HEK293 (cell line): ENCODE measurements at regions not wholly inside any gene's neighbourhood (a gene's known extent, or its start where the extent isn't known, plus 50 kb on each side); places are given as distances from the start of the nearest gene placed in this dataset.

Experiments
- CTCF ChIA-PET: fragments of 350-600 bp; formaldehyde crosslinking; extraction: SDS; loops from one replicate; lab custom pipeline; 2021; ENCODE audit warnings: antibody characterized with exemption; lab: Yijun Ruan, JAX
- POLR2A ChIA-PET: fragments of 300-600 bp; formaldehyde crosslinking; extraction: SDS; loops from one replicate; lab custom pipeline; 2020; ENCODE audit warnings: antibody characterized with exemption, inconsistent platforms; lab: Yijun Ruan, JAX
- H3K27ac ChIP-seq: fragments of 200-500 bp; sonication (Bioruptor generic); 2 replicates; pipeline ENCODE4 v1.5.1; 2014; ENCODE audit warnings: low read depth, low read length, control low read depth, inconsistent platforms; ENCODE audit errors: extremely low read depth
- H3K36me3 ChIP-seq, 2 experiments: fragments of 200-500 bp in 1 of 2; sonication (Bioruptor generic) in 1 of 2; 1 replicate in 1 of 2; 2 replicates in 1 of 2; pipeline ENCODE4 v1.5.1; 2014 to 2017; ENCODE audit warnings: inconsistent platforms in 2 of 2, low read length in 2 of 2; ENCODE audit not compliant: control insufficient read depth in 2 of 2, insufficient read depth in 1 of 2
- H3K4me1 ChIP-seq: fragments of 200-500 bp; sonication (Bioruptor generic); 2 replicates; pipeline ENCODE4 v1.5.1; 2014; ENCODE audit warnings: mild to moderate bottlenecking, low read length, inconsistent platforms; ENCODE audit not compliant: control insufficient read depth, insufficient read depth
- H3K4me3 ChIP-seq: 2 replicates; pipeline ENCODE4 v1.5.1; 2011; ENCODE audit warnings: low read depth, mild to moderate bottlenecking, control low read depth, low read length, moderate library complexity
- H3K9me3 ChIP-seq: fragments of 200-500 bp; sonication (Bioruptor generic); 2 replicates; pipeline ENCODE4 v1.5.1; 2014; ENCODE audit warnings: low read depth, low read length, inconsistent platforms; ENCODE audit not compliant: control insufficient read depth, insufficient read depth
- FEZF1 ChIP-seq: fragments of 450-650 bp; formaldehyde crosslinking; IDR thresholded peaks from 2 replicates; pipeline ENCODE4 v1.5.1; 2016; ENCODE audit warnings: missing biosample characterization, missing genetic modification characterization
- PRDM1 ChIP-seq: fragments of 450-650 bp; formaldehyde crosslinking; IDR thresholded peaks from 2 replicates; pipeline ENCODE4; 2016; ENCODE audit warnings: missing biosample characterization, missing genetic modification characterization
- ZBTB1 ChIP-seq: fragments of 450-650 bp; formaldehyde crosslinking; IDR thresholded peaks from 2 replicates; pipeline ENCODE4 v1.5.1; 2016; ENCODE audit warnings: missing biosample characterization, missing genetic modification characterization
- ZBTB17 ChIP-seq: fragments of 450-650 bp; formaldehyde crosslinking; IDR thresholded peaks from 2 replicates; pipeline ENCODE4 v1.5.1; 2016; ENCODE audit warnings: missing biosample characterization, missing genetic modification characterization
- ZFHX2 ChIP-seq: fragments of 450-650 bp; formaldehyde crosslinking; conservative IDR thresholded peaks from 2 replicates; pipeline ENCODE4 v1.5.1; 2016; ENCODE audit warnings: missing biosample characterization, missing genetic modification characterization
- ZFP3 ChIP-seq: fragments of 450-650 bp; formaldehyde crosslinking; IDR thresholded peaks from 2 replicates; pipeline ENCODE4 v1.5.1; 2016; ENCODE audit warnings: low read depth, missing biosample characterization, missing genetic modification characterization
- ZFP41 ChIP-seq: fragments of 450-650 bp; formaldehyde crosslinking; IDR thresholded peaks from 2 replicates; pipeline ENCODE4 v1.5.1; 2016; ENCODE audit warnings: missing biosample characterization, missing genetic modification characterization, borderline replicate concordance
- ZNF169 ChIP-seq: fragments of 450-650 bp; formaldehyde crosslinking; IDR thresholded peaks from 2 replicates; pipeline ENCODE4 v1.5.1; 2016; ENCODE audit warnings: missing biosample characterization, missing genetic modification characterization
- ZNF274 ChIP-seq, 2 experiments: fragments of 200-500 bp in 1 of 2; fragments of 450-650 bp in 1 of 2; sonication (Bioruptor generic) in 1 of 2; formaldehyde crosslinking in 1 of 2; IDR thresholded peaks; 2 replicates each; pipeline versions ENCODE4 v1.5.1 to v1.6.1; 2014 to 2016; ENCODE audit warnings: borderline replicate concordance in 1 of 2, inconsistent platforms in 1 of 2, low read length in 1 of 2, missing biosample characterization in 1 of 2, missing genetic modification characterization in 1 of 2
- ZNF324 ChIP-seq: fragments of 450-650 bp; formaldehyde crosslinking; IDR thresholded peaks from 2 replicates; pipeline ENCODE4 v1.5.1; 2016; ENCODE audit warnings: missing biosample characterization, missing genetic modification characterization
- ZNF341 ChIP-seq: fragments of 450-650 bp; formaldehyde crosslinking; IDR thresholded peaks from 2 replicates; pipeline ENCODE4; 2016; ENCODE audit warnings: low read depth, missing biosample characterization, missing genetic modification characterization
- ZNF354C ChIP-seq: fragments of 450-650 bp; formaldehyde crosslinking; IDR thresholded peaks from 2 replicates; pipeline ENCODE4 v1.5.1; 2016; ENCODE audit warnings: missing biosample characterization, missing genetic modification characterization, low read depth, borderline replicate concordance
- ZNF404 ChIP-seq: fragments of 450-650 bp; formaldehyde crosslinking; IDR thresholded peaks from 2 replicates; pipeline ENCODE4 v1.5.1; 2017; ENCODE audit warnings: missing biosample characterization, missing genetic modification characterization
- ZNF555 ChIP-seq: fragments of 450-650 bp; formaldehyde crosslinking; conservative IDR thresholded peaks from 2 replicates; pipeline ENCODE4 v1.5.1; 2017; ENCODE audit warnings: missing biosample characterization, mild to moderate bottlenecking, missing genetic modification characterization, inconsistent platforms
- ZNF560 ChIP-seq: fragments of 450-650 bp; formaldehyde crosslinking; IDR thresholded peaks from 2 replicates; pipeline ENCODE4 v1.5.1; 2017; ENCODE audit warnings: missing biosample characterization, missing genetic modification characterization, borderline replicate concordance
- ZNF561 ChIP-seq: fragments of 450-650 bp; IDR thresholded peaks from 2 replicates; pipeline ENCODE4 v1.5.1; 2018; ENCODE audit warnings: missing biosample characterization, missing genetic modification characterization, borderline replicate concordance
- ZNF585B ChIP-seq: fragments of 450-650 bp; formaldehyde crosslinking; IDR thresholded peaks from 2 replicates; pipeline ENCODE4 v1.5.1; 2016; ENCODE audit warnings: missing biosample characterization, missing genetic modification characterization
- ZNF600 ChIP-seq: fragments of 450-650 bp; formaldehyde crosslinking; IDR thresholded peaks from 2 replicates; pipeline ENCODE4 v1.5.1; 2016; ENCODE audit warnings: missing biosample characterization, missing genetic modification characterization
- ZNF610 ChIP-seq: fragments of 450-650 bp; formaldehyde crosslinking; IDR thresholded peaks from 2 replicates; pipeline ENCODE4 v1.5.1; 2016; ENCODE audit warnings: missing biosample characterization, missing genetic modification characterization, borderline replicate concordance
- ZNF623 ChIP-seq: fragments of 450-650 bp; formaldehyde crosslinking; IDR thresholded peaks from 2 replicates; pipeline ENCODE4 v1.5.1; 2016; ENCODE audit warnings: missing biosample characterization, missing genetic modification characterization
- ZNF670 ChIP-seq: fragments of 450-650 bp; formaldehyde crosslinking; IDR thresholded peaks from 2 replicates; pipeline ENCODE4 v1.5.1; 2016; ENCODE audit warnings: missing biosample characterization, missing genetic modification characterization, low read depth
- ZNF677 ChIP-seq: fragments of 450-650 bp; IDR thresholded peaks from 2 replicates; pipeline ENCODE4 v1.5.0; 2018; ENCODE audit warnings: missing biosample characterization, mild to moderate bottlenecking, missing genetic modification characterization, moderate library complexity
- ZNF843 ChIP-seq: fragments of 450-650 bp; formaldehyde crosslinking; IDR thresholded peaks from 2 replicates; pipeline ENCODE4 v1.5.1; 2016; ENCODE audit warnings: missing biosample characterization, missing genetic modification characterization
- TF ChIP-seq, protein P1 (sequence below): fragments of 450-650 bp; formaldehyde crosslinking; IDR thresholded peaks from 2 replicates; pipeline ENCODE4 v1.5.1; 2016; ENCODE audit warnings: missing biosample characterization, missing genetic modification characterization
- TF ChIP-seq, protein P2 (sequence below): fragments of 450-650 bp; formaldehyde crosslinking; IDR thresholded peaks from 2 replicates; pipeline ENCODE4 v1.5.1; 2017; ENCODE audit warnings: missing biosample characterization, missing genetic modification characterization
- TF ChIP-seq, protein P3 (sequence below): fragments of 450-650 bp; formaldehyde crosslinking; IDR thresholded peaks from 2 replicates; pipeline ENCODE4 v1.5.1; 2016; ENCODE audit warnings: missing biosample characterization, missing genetic modification characterization, borderline replicate concordance
- TF ChIP-seq, protein P4 (sequence below): sonication (generic); formaldehyde crosslinking; IDR thresholded peaks from 2 replicates; pipeline ENCODE4 v1.8.1; 2022; ENCODE audit warnings: mild to moderate bottlenecking, moderate library complexity, missing genetic modification reagents
- TF ChIP-seq, protein P5 (sequence below): fragments of 450-650 bp; formaldehyde crosslinking; IDR thresholded peaks from 2 replicates; pipeline ENCODE4 v1.5.1; 2016; ENCODE audit warnings: missing biosample characterization, missing genetic modification characterization

DNA sequence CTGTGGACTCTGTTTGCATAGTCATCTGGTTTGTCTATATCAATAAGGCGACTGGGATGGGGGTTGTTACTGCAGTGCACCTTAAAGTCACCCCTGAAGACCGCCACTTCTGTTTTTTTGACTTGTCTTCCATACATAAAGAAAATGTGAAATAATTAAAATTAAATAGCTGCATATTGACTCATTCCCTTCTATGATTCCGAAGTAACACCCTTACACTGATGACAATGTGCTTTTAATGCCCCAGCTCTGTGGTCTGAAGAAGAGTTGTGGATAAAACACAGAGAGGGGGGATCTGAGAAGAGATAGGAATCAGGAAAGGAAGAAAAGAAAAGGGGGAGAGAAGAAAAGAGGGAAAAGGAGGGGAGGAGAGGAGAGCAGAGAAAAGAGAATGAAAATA, 796.9 kb upstream of the MBL2 start:
- H3K4me1 ChIP-seq = no peaks in the 10 kb centered on the region
- CTCF ChIA-PET = no interaction called here
- TF ChIP-seq ZBTB1 (tag by site-specific recombination) = no peak
- TF ChIP-seq, protein P1, sequence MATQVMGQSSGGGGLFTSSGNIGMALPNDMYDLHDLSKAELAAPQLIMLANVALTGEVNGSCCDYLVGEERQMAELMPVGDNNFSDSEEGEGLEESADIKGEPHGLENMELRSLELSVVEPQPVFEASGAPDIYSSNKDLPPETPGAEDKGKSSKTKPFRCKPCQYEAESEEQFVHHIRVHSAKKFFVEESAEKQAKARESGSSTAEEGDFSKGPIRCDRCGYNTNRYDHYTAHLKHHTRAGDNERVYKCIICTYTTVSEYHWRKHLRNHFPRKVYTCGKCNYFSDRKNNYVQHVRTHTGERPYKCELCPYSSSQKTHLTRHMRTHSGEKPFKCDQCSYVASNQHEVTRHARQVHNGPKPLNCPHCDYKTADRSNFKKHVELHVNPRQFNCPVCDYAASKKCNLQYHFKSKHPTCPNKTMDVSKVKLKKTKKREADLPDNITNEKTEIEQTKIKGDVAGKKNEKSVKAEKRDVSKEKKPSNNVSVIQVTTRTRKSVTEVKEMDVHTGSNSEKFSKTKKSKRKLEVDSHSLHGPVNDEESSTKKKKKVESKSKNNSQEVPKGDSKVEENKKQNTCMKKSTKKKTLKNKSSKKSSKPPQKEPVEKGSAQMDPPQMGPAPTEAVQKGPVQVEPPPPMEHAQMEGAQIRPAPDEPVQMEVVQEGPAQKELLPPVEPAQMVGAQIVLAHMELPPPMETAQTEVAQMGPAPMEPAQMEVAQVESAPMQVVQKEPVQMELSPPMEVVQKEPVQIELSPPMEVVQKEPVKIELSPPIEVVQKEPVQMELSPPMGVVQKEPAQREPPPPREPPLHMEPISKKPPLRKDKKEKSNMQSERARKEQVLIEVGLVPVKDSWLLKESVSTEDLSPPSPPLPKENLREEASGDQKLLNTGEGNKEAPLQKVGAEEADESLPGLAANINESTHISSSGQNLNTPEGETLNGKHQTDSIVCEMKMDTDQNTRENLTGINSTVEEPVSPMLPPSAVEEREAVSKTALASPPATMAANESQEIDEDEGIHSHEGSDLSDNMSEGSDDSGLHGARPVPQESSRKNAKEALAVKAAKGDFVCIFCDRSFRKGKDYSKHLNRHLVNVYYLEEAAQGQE (tag by site-specific recombination) = no peak
- no peak for TF ChIP-seq ZNF555
- no peak for TF ChIP-seq ZNF169
- no peak for TF ChIP-seq ZBTB17 (tag by site-specific recombination)
- TF ChIP-seq, protein P2, sequence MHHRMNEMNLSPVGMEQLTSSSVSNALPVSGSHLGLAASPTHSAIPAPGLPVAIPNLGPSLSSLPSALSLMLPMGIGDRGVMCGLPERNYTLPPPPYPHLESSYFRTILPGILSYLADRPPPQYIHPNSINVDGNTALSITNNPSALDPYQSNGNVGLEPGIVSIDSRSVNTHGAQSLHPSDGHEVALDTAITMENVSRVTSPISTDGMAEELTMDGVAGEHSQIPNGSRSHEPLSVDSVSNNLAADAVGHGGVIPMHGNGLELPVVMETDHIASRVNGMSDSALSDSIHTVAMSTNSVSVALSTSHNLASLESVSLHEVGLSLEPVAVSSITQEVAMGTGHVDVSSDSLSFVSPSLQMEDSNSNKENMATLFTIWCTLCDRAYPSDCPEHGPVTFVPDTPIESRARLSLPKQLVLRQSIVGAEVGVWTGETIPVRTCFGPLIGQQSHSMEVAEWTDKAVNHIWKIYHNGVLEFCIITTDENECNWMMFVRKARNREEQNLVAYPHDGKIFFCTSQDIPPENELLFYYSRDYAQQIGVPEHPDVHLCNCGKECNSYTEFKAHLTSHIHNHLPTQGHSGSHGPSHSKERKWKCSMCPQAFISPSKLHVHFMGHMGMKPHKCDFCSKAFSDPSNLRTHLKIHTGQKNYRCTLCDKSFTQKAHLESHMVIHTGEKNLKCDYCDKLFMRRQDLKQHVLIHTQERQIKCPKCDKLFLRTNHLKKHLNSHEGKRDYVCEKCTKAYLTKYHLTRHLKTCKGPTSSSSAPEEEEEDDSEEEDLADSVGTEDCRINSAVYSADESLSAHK (tag by site-specific recombination) = no peak
- TF ChIP-seq, protein P3, sequence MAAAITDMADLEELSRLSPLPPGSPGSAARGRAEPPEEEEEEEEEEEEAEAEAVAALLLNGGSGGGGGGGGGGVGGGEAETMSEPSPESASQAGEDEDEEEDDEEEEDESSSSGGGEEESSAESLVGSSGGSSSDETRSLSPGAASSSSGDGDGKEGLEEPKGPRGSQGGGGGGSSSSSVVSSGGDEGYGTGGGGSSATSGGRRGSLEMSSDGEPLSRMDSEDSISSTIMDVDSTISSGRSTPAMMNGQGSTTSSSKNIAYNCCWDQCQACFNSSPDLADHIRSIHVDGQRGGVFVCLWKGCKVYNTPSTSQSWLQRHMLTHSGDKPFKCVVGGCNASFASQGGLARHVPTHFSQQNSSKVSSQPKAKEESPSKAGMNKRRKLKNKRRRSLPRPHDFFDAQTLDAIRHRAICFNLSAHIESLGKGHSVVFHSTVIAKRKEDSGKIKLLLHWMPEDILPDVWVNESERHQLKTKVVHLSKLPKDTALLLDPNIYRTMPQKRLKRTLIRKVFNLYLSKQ (tag by site-specific recombination) = no peak
- TF ChIP-seq ZNF610 = no peak
- TF ChIP-seq ZFP41 = no peak
- TF ChIP-seq, protein P4, sequence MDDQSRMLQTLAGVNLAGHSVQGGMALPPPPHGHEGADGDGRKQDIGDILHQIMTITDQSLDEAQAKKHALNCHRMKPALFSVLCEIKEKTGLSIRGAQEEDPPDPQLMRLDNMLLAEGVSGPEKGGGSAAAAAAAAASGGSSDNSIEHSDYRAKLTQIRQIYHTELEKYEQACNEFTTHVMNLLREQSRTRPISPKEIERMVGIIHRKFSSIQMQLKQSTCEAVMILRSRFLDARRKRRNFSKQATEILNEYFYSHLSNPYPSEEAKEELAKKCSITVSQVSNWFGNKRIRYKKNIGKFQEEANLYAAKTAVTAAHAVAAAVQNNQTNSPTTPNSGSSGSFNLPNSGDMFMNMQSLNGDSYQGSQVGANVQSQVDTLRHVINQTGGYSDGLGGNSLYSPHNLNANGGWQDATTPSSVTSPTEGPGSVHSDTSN (CRISPR knock-in tag) = no peak
- TF ChIP-seq ZNF585B = no peak
- TF ChIP-seq, protein P5, sequence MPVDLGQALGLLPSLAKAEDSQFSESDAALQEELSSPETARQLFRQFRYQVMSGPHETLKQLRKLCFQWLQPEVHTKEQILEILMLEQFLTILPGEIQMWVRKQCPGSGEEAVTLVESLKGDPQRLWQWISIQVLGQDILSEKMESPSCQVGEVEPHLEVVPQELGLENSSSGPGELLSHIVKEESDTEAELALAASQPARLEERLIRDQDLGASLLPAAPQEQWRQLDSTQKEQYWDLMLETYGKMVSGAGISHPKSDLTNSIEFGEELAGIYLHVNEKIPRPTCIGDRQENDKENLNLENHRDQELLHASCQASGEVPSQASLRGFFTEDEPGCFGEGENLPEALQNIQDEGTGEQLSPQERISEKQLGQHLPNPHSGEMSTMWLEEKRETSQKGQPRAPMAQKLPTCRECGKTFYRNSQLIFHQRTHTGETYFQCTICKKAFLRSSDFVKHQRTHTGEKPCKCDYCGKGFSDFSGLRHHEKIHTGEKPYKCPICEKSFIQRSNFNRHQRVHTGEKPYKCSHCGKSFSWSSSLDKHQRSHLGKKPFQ (tag by site-specific recombination) = no peak
- no peak for TF ChIP-seq ZFHX2 (tag by site-specific recombination)
- TF ChIP-seq ZNF843 (tag by site-specific recombination) = no peak
- TF ChIP-seq ZNF600 (tag by site-specific recombination) = no peak
- no peaks in the 10 kb centered on the region for H3K36me3 ChIP-seq
- no peaks in the 10 kb centered on the region for H3K9me3 ChIP-seq
- POLR2A ChIA-PET = no interaction called here
- no peak overlapping the region for H3K4me3 ChIP-seq
- H3K27ac ChIP-seq = no peak overlapping the region

DNA sequence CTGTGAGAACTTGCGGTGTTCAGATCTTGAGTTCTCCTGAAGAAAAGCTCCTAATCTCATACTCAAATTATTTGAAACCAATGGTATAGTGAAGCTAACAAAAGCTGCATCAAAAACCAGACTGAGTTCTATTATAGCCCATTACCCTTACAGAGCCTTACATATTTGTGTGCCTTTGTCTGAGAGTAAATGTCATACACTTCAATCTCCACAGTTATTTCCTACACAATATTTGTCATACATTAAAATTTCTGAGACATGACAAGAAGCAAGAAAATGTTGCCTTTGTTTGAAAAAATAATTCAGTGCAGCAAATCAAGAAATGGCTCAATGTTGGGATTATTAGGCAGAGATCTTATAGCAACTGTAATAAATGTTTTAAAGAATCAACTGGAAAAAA, 776.1 kb upstream of the MBL2 start:
- Histone ChIP-seq H3K27ac (no peak overlapping the region), H3K9me3 (no peaks in the 10 kb centered on the region), H3K36me3 (no peaks in the 10 kb centered on the region), H3K4me3 (no peak overlapping the region), H3K4me1 (no peaks in the 10 kb centered on the region)
- POLR2A ChIA-PET = no interaction called here
- CTCF ChIA-PET = no interaction called here
- TF ChIP-seq PRDM1 (tag by site-specific recombination) (no peak), ZNF324 (tag by site-specific recombination) (no peak), ZNF274 (IDR thresholded peaks at IDR 0.05; ENCODE audit: low read length) (no peak), ZNF274 (tag by site-specific recombination; IDR thresholded peaks at IDR 0.05; ENCODE audit: borderline replicate concordance) (no peak), FEZF1 (no peak), ZNF670 (tag by site-specific recombination) (no peak), ZNF677 (tag by site-specific recombination) (no peak), ZNF561 (tag by site-specific recombination) (no peak), ZNF560 (no peak), ZNF404 (no peak), ZNF623 (tag by site-specific recombination) (no peak), ZNF341 (tag by site-specific recombination) (no peak), ZNF354C (tag by site-specific recombination) (no peak), ZFP3 (tag by site-specific recombination) (no peak)
